Activated CD4-positive, CD25-positive, alpha-beta regulatory T cell treated with anti-CD3 and anti-CD28 coated beads, Interleukin-2, amount 50 U/mL, for 24 hours (primary cell): ENCODE measurements at regions not wholly inside any gene's neighbourhood (a gene's known extent, or its start where the extent isn't known, plus 50 kb on each side); places are given as distances from the start of the nearest gene placed in this dataset.

ENCODE experiments used
- ATAC-seq, 2 donors: fragments of 150-1000 bp; cut with Tn5 transposase; one replicate each; pipeline ENCODE4 v1.10.0; 2021; ENCODE audit warnings: mild to moderate bottlenecking in 1 of 2, moderate library complexity in 1 of 2

GRCh38 chr6:169960886-169961611 lies 209.6 kb downstream of the ERMARD start:
- no peak for ATAC-seq

- ATAC-seq, result no peak
These were observed 209.1 kb downstream of the ERMARD start for GRCh38 chr6:169960521-169960885.

GRCh38 chr6:169960003-169960344 lies 208.6 kb downstream of the ERMARD start:
- ATAC-seq, result no peak

GRCh38 chr6:169959136-169960002 lies 207.9 kb downstream of the ERMARD start:
- peak; percentile 43 to 75 for ATAC-seq

GRCh38 chr6:169958510-169958909 lies 207.1 kb downstream of the ERMARD start:
- no peak for ATAC-seq

- ATAC-seq, result no peak
These were observed 206.0 kb downstream of the ERMARD start for GRCh38 chr6:169957351-169957963.

GRCh38 chr6:169956580-169956979 lies 205.2 kb downstream of the ERMARD start:
- ATAC-seq, result no peak

- ATAC-seq, result no peak
These were observed 204.5 kb downstream of the ERMARD start for GRCh38 chr6:169955731-169956437.

GRCh38 chr6:169954977-169955376 lies 203.6 kb downstream of the ERMARD start:
- no peak for ATAC-seq

- no peak for ATAC-seq
These were observed 202.3 kb downstream of the ERMARD start for GRCh38 chr6:169953686-169954085.

- ATAC-seq, result no peak
These were observed 199.1 kb downstream of the ERMARD start for GRCh38 chr6:169950558-169950957.

GRCh38 chr6:169949511-169950097 lies 198.2 kb downstream of the ERMARD start:
- ATAC-seq, result no peak

GRCh38 chr6:169946971-169947370 lies 195.5 kb downstream of the ERMARD start:
- ATAC-seq, result no peak

- no peak for ATAC-seq
These were observed 193.7 kb downstream of the ERMARD start for GRCh38 chr6:169945117-169945516.

GRCh38 chr6:169944415-169944814 lies 193.0 kb downstream of the ERMARD start:
- ATAC-seq, result no peak

- ATAC-seq, result no peak
These were observed 192.6 kb downstream of the ERMARD start for GRCh38 chr6:169944061-169944337.

GRCh38 chr6:169943241-169944060 lies 192.0 kb downstream of the ERMARD start:
- no peak for ATAC-seq

- no peak for ATAC-seq
These were observed 190.8 kb downstream of the ERMARD start for GRCh38 chr6:169942173-169942572.

GRCh38 chr6:169940481-169941271 lies 189.3 kb downstream of the ERMARD start:
- no peak for ATAC-seq

- ATAC-seq, result no peak
These were observed 188.2 kb downstream of the ERMARD start for GRCh38 chr6:169939554-169940164.

- no peak for ATAC-seq
These were observed 187.3 kb downstream of the ERMARD start for GRCh38 chr6:169938731-169939130.
